Natural killer cell treated with Interleukin-12 subunit alpha and Interleukin-12 subunit beta and Interleukin-15 and Interleukin-18, amount 100 ng/mL, for 72 hours (primary cell): ENCODE measurements at regions not wholly inside any gene's neighbourhood (a gene's known extent, or its start where the extent isn't known, plus 50 kb on each side); places are given as distances from the start of the nearest gene placed in this dataset.
"Not testable (repeated sequence)": the region's sequence is repeated elsewhere in the genome, so short reads cannot be mapped to it uniquely, and the experiment has no call there.

ENCODE experiments used
- ATAC-seq, 2 donors: fragments of 150-1000 bp; cut with Tn5 transposase in 1 of 2; sonication (Bioruptor Pico), chemical (Tn5 transposase) in 1 of 2; 2 replicates each; pipeline ENCODE4 v1.10.0; 2021
- DNase-seq: peaks from one replicate; pipeline ENCODE4 v3.0.0; 2022; ENCODE audit warnings: low spot score
- H3K27ac Mint-ChIP-seq, 2 donors: 1 replicate in 1 of 2; 2 replicates in 1 of 2; pipeline ENCODE4 v1.8.0; 2022; ENCODE audit warnings: mixed read lengths in 2 of 2, mild to moderate bottlenecking in 1 of 2, moderate library complexity in 1 of 2
- H3K27me3 Mint-ChIP-seq, 2 donors: 1 replicate in 1 of 2; 2 replicates in 1 of 2; pipeline ENCODE4 v1.8.0; 2022; ENCODE audit warnings: mixed read lengths in 2 of 2
- H3K36me3 Mint-ChIP-seq: one replicate; pipeline ENCODE4 v1.8.0; 2022; ENCODE audit warnings: mixed read lengths
- H3K4me1 Mint-ChIP-seq, 2 donors: 1 replicate in 1 of 2; 2 replicates in 1 of 2; pipeline ENCODE4 v1.8.0; 2022; ENCODE audit warnings: low read depth in 2 of 2, mixed read lengths in 2 of 2, mild to moderate bottlenecking in 1 of 2
- H3K4me3 Mint-ChIP-seq: one replicate; pipeline ENCODE4 v1.8.0; 2022; ENCODE audit warnings: mixed read lengths
- H3K9me3 Mint-ChIP-seq: 2 replicates; pipeline ENCODE4 v1.8.0; 2022; ENCODE audit warnings: mixed read lengths

GRCh38 chr2:210954386-210954907 lies 398.0 kb downstream of the CPS1 start:
- Mint-ChIP-seq H3K4me1 (no peaks in the 10 kb centered on the region), H3K27ac (no peak overlapping the region), H3K27me3 (no peaks in the 10 kb centered on the region), H3K9me3 (peaks cover 12% of the 10 kb centered on the region), H3K4me3 (no peak overlapping the region), H3K36me3 (no peaks in the 10 kb centered on the region)
- DNase-seq (no peak), ATAC-seq (no peak)

GRCh38 chr2:210955591-210955990 lies 399.2 kb downstream of the CPS1 start:
- H3K4me3 Mint-ChIP-seq = no peak overlapping the region
- H3K36me3 Mint-ChIP-seq = no peaks in the 10 kb centered on the region
- H3K4me1 Mint-ChIP-seq = no peaks in the 10 kb centered on the region

GRCh38 chr2:210956101-210956500 lies 399.7 kb downstream of the CPS1 start:
- ATAC-seq (no peak), DNase-seq (no peak)
- no peaks in the 10 kb centered on the region for H3K4me1 Mint-ChIP-seq
- H3K9me3 Mint-ChIP-seq = peaks cover 12% of the 10 kb centered on the region
- no peaks in the 10 kb centered on the region for H3K36me3 Mint-ChIP-seq
- H3K4me3 Mint-ChIP-seq = no peak overlapping the region
- H3K27ac Mint-ChIP-seq = no peak overlapping the region
- H3K27me3 Mint-ChIP-seq = no peaks in the 10 kb centered on the region

More at GRCh38 chr2:210955591-210955990, 399.2 kb downstream of the CPS1 start:
- Mint-ChIP-seq H3K27ac (no peak overlapping the region), H3K9me3 (peaks cover 12% of the 10 kb centered on the region), H3K27me3 (no peaks in the 10 kb centered on the region)
- ATAC-seq (no peak), DNase-seq (no peak)

GRCh38 chr2:210961249-210961648 lies 404.9 kb downstream of the CPS1 start:
- DNase-seq (no peak), ATAC-seq (no peak)
- Mint-ChIP-seq H3K27me3 (no peaks in the 10 kb centered on the region), H3K9me3 (no peaks in the 10 kb centered on the region), H3K4me1 (no peaks in the 10 kb centered on the region), H3K27ac (no peak overlapping the region), H3K4me3 (no peak overlapping the region), H3K36me3 (no peaks in the 10 kb centered on the region)

GRCh38 chr2:210963386-210963785 lies 407.0 kb downstream of the CPS1 start:
- ATAC-seq (no peak), DNase-seq (no peak)
- no peaks in the 10 kb centered on the region for H3K4me1 Mint-ChIP-seq
- H3K27me3 Mint-ChIP-seq = no peaks in the 10 kb centered on the region
- peaks cover 3% of the 10 kb centered on the region for H3K9me3 Mint-ChIP-seq
- no peaks in the 10 kb centered on the region for H3K36me3 Mint-ChIP-seq
- H3K27ac Mint-ChIP-seq = no peak overlapping the region
- H3K4me3 Mint-ChIP-seq = no peak overlapping the region

GRCh38 chr2:210964141-210964764 lies 407.9 kb downstream of the CPS1 start:
- Mint-ChIP-seq H3K27ac (no peak overlapping the region), H3K4me1 (no peaks in the 10 kb centered on the region), H3K36me3 (no peaks in the 10 kb centered on the region), H3K27me3 (no peaks in the 10 kb centered on the region), H3K4me3 (no peak overlapping the region), H3K9me3 (peaks cover 3% of the 10 kb centered on the region)
- no peak for DNase-seq
- no peak for ATAC-seq

- no peaks in the 10 kb centered on the region for H3K36me3 Mint-ChIP-seq
- H3K4me3 Mint-ChIP-seq = no peak overlapping the region
- ATAC-seq (no peak), DNase-seq (no peak)
- no peaks in the 10 kb centered on the region for H3K4me1 Mint-ChIP-seq
- H3K27ac Mint-ChIP-seq = no peak overlapping the region
- H3K9me3 Mint-ChIP-seq = peaks cover 8% of the 10 kb centered on the region
- H3K27me3 Mint-ChIP-seq = no peaks in the 10 kb centered on the region
Observed at GRCh38 chr2:210965472-210965871, 409.1 kb downstream of the CPS1 start.

- H3K9me3 Mint-ChIP-seq = peaks cover 10% of the 10 kb centered on the region
- no peaks in the 10 kb centered on the region for H3K27me3 Mint-ChIP-seq
- H3K36me3 Mint-ChIP-seq = no peaks in the 10 kb centered on the region
- H3K27ac Mint-ChIP-seq = no peak overlapping the region
- ATAC-seq = no peak
- H3K4me3 Mint-ChIP-seq = no peak overlapping the region
- DNase-seq = no peak
- H3K4me1 Mint-ChIP-seq = no peaks in the 10 kb centered on the region
Observed at GRCh38 chr2:210966330-210966729, 409.9 kb downstream of the CPS1 start.

GRCh38 chr2:210971431-210971830 lies 415.0 kb downstream of the CPS1 start:
- Mint-ChIP-seq H3K4me1 (no peaks in the 10 kb centered on the region), H3K4me3 (no peak overlapping the region), H3K36me3 (no peaks in the 10 kb centered on the region), H3K27ac (no peak overlapping the region), H3K27me3 (no peaks in the 10 kb centered on the region), H3K9me3 (peaks cover 13% of the 10 kb centered on the region)
- DNase-seq (no peak), ATAC-seq (no peak)

- not testable (repeated sequence) for H3K4me3 Mint-ChIP-seq, H3K36me3 Mint-ChIP-seq, H3K4me1 Mint-ChIP-seq, ATAC-seq, H3K27ac Mint-ChIP-seq, DNase-seq, H3K27me3 Mint-ChIP-seq
- peaks cover 25% of the 10 kb centered on the region for H3K9me3 Mint-ChIP-seq
Observed at GRCh38 chr2:210986806-210987205, 430.4 kb downstream of the CPS1 start.

GRCh38 chr2:210991107-210991506 lies 434.7 kb downstream of the CPS1 start:
- Mint-ChIP-seq H3K4me3 (no peak overlapping the region), H3K4me1 (no peaks in the 10 kb centered on the region), H3K27me3 (no peaks in the 10 kb centered on the region), H3K27ac (no peak overlapping the region), H3K36me3 (peaks cover 4% of the 10 kb centered on the region), H3K9me3 (peaks cover 24% of the 10 kb centered on the region)
- DNase-seq (no peak), ATAC-seq (no peak)

GRCh38 chr2:210994104-210994503 lies 437.7 kb downstream of the CPS1 start:
- DNase-seq (no peak), ATAC-seq (no peak)
- H3K4me1 Mint-ChIP-seq = no peaks in the 10 kb centered on the region
- peaks cover 20% of the 10 kb centered on the region for H3K9me3 Mint-ChIP-seq
- peaks cover 2% of the 10 kb centered on the region for H3K36me3 Mint-ChIP-seq
- H3K27me3 Mint-ChIP-seq = no peaks in the 10 kb centered on the region
- no peak overlapping the region for H3K4me3 Mint-ChIP-seq
- H3K27ac Mint-ChIP-seq = no peak overlapping the region

GRCh38 chr2:210997373-210997772 lies 441.0 kb downstream of the CPS1 start:
- H3K27me3 Mint-ChIP-seq = no peaks in the 10 kb centered on the region
- no peak overlapping the region for H3K4me3 Mint-ChIP-seq
- ATAC-seq = no peak

GRCh38 chr2:210998334-210998733 lies 441.9 kb downstream of the CPS1 start:
- no peak overlapping the region for H3K4me3 Mint-ChIP-seq
- DNase-seq (no peak), ATAC-seq (no peak)
- no peaks in the 10 kb centered on the region for H3K36me3 Mint-ChIP-seq
- H3K27ac Mint-ChIP-seq = no peak overlapping the region
- H3K4me1 Mint-ChIP-seq = no peaks in the 10 kb centered on the region
- H3K9me3 Mint-ChIP-seq = peaks cover 17% of the 10 kb centered on the region
- H3K27me3 Mint-ChIP-seq = no peaks in the 10 kb centered on the region

More at GRCh38 chr2:210997373-210997772, 441.0 kb downstream of the CPS1 start:
- Mint-ChIP-seq H3K4me1 (no peaks in the 10 kb centered on the region), H3K9me3 (peaks cover 24% of the 10 kb centered on the region), H3K27ac (no peak overlapping the region), H3K36me3 (no peaks in the 10 kb centered on the region)
- DNase-seq = no peak

- no peaks in the 10 kb centered on the region for H3K4me1 Mint-ChIP-seq
- no peak for DNase-seq
- no peak overlapping the region for H3K4me3 Mint-ChIP-seq
- no peaks in the 10 kb centered on the region for H3K27me3 Mint-ChIP-seq
- ATAC-seq = no peak
- H3K36me3 Mint-ChIP-seq = no peaks in the 10 kb centered on the region
- H3K9me3 Mint-ChIP-seq = peaks cover 17% of the 10 kb centered on the region
- no peak overlapping the region for H3K27ac Mint-ChIP-seq
Observed at GRCh38 chr2:211014376-211014775, 458.0 kb downstream of the CPS1 start.
